Jurkat, Clone E6-1 (cell line): ENCODE measurements at regions not wholly inside any gene's neighbourhood (a gene's known extent, or its start where the extent isn't known, plus 50 kb on each side); places are given as distances from the start of the nearest gene placed in this dataset.

Experiments
- DNase-seq: peaks from one replicate; pipeline ENCODE4 v3.0.0-alpha.2; 2011; ENCODE audit warnings: low read depth, low spot score
- H3K4me3 ChIP-seq: 2 replicates; pipeline ENCODE4 v1.5.1; 2011; ENCODE audit warnings: mild to moderate bottlenecking, low read length, control low read depth, moderate library complexity

DNA sequence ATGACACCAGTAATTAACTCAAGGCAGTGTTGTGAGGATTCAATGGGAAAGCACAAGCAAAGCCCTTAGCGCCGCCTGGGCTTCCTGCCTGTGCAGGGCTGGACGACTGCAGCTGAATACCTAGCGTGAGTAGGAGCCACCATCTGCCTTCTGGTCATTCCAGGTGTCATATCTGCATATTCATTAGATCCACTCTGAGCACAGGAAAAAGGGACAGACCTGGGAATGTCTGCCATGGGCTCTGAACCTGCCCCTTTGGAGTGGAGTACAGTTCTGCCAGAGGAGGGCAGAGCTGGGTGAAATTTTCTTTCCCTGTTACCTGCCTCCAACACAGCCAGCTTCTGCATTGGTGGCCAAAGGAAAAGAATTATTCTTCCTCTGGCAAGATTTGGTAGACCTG, 298.8 kb downstream of the NSG2 start:
- H3K4me3 ChIP-seq = no peak overlapping the region
- no peak for DNase-seq

DNA sequence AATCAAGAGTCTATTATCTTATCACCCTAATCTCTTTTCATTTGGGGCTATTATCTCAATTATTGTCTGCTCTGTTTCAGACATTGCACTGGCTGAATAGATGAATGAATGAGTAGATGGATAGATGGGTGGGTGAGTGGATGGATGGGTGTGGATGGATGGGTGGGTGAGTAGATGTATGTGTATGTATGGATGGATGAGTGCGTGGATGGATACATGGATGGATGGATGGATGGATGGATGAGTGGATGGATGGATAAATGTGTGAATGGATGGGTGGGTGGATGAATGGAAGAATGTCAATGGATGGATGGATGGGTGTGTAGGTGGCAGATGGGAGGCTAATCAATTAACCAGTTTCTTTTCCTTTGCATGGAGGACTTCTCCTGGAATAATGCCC, 301.7 kb downstream of the NSG2 start:
- H3K4me3 ChIP-seq = no peak overlapping the region
- DNase-seq = no peak

DNA sequence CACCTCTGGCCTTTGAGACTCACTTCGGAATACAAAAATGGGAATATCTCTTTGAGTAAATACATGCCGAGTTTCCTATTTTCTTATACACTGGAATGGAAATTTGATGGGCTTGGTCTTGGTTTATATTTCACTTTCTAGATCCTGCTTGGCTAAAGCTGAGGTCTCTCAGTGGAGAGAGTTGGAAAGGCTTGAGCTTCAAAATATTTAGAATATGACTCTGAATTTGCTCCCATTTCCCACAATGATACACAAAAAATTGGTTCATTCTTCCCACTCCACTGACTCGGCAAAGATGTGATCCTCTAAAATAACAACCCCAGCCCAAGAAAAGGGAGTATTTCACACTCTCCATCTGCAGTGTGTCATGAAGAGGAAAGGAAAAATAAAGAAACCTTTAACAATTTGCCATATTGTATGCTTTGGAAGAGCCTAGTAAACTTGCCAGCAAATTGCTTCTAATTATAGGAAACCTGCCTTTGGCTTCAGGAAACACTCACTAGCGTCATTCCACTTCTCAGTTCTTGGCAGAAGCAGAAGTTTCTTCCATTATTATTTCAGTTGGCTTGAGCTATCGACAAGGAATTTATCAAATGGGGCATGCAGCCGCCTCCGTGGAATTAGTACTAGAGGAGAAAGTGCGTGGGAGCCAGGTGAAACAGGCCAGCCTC, 302.9 kb downstream of the NSG2 start:
- no peak overlapping the region for H3K4me3 ChIP-seq
- DNase-seq = no peak

DNA sequence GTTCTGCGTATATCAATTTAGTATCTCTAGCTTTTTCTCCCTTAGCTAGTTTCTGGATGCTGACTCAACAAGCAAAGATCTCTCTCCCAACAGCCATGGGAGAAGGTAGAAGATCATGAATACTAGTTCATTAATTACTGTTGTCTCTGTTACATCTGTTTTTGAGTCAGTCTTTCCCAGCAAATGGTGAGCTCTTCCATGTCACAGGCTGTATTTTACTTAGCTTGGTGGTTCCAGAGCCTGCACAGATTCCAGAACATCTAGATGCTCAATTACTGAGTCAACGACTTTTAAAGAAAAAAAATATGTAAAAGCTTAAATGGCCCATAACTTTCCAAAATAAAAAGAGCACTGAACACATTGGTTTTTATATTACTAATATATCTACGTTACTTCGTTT, 307.2 kb downstream of the NSG2 start:
- no peak overlapping the region for H3K4me3 ChIP-seq
- no peak for DNase-seq

DNA sequence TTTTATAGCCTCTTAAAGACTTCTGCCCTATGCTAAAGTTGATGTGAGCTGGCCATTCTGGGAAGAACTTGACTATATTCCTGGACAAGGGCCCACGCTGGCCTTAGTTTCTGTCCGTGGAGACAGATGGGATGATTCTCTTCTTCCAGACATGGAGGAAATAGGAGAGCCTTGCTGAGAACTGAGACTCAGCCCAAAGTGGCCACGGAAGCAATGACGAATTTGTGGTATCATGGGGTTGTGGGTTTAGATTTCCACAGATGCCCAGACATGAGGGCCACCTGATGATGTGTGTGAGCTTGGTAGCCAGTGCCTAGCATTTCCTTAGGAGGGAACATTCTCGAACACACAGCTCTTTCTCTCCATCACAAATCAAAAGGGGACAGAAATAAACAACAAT, 309.1 kb downstream of the NSG2 start:
- no peak overlapping the region for H3K4me3 ChIP-seq
- DNase-seq = no peak

DNA sequence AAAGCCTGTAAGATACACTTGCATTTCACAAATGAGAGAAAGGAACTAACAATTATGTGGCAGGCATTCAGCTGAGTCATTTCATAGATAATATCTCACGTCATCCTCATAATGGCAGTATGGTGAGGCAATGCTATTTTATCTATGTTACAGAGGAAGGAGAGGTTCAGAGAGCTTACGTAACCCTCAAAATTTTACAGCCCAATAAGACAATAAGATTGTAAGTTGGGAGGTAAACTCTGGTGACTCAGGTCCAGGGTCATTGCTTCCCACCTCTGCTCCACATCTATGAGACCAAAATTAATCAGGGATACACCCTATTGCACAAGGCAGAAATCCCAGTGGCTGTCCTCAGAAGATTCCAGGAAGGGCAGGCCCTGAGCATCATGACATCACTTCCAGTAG, 309.7 kb downstream of the NSG2 start:
- H3K4me3 ChIP-seq = no peak overlapping the region
- DNase-seq = no peak

DNA sequence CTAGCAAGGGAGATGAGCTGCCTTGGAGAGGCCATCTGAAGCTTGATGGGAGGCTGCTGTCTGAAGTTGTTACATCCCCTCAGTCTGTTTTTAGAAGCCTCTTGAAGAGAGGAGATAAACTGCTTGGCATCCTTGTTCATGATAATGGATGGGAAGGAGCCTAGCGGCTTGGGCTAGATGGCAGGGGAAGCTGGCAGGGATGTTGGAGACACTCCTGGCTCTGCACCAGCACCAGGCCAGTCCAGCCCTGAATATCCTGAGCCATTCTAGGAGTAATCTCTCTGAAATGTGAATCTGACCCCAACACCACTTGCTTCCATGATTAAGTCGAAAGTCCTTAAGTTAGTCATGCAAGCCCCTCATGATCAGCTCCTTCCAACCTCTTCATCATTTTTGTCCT, 310.5 kb downstream of the NSG2 start:
- no peak overlapping the region for H3K4me3 ChIP-seq
- DNase-seq = no peak

DNA sequence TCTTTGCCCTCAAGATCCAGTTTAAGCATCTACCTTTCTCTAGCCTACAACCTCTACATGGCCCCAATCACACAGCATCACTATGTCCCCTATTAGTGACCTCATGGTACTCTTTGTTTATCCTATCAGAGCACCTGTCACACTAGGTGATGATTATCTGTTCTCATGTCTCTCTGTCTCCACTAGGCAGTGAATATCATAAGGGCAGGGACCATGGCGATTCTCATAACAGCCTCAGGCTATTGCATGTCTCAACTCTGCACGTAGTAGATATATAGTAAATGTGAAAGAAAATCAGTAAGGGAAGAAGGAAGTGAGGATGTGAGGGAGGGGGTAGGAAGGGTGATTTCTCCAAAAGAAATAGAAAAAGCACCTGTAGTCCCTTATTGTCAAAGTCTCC, 311.0 kb downstream of the NSG2 start:
- DNase-seq = no peak
- H3K4me3 ChIP-seq = no peak overlapping the region

DNA sequence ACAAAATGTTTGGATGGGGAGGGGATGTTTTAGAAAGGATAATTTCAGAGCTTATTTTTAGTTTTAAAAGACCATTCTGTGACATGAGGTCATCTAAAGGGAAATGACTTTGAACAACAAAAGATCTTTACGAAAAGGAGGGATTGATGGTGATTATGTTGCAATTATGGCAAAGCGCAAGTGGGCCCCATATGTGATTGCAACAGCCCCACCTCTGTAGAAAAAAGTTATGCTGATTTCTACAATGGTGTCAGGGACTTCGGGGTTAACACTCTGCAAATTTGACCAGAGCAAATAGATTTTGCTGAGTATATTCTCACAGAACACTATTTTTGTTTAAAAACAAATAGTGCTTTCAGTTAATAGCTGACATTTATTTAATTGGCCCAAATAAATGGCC, 312.8 kb downstream of the NSG2 start:
- H3K4me3 ChIP-seq = no peak overlapping the region
- DNase-seq = no peak

DNA sequence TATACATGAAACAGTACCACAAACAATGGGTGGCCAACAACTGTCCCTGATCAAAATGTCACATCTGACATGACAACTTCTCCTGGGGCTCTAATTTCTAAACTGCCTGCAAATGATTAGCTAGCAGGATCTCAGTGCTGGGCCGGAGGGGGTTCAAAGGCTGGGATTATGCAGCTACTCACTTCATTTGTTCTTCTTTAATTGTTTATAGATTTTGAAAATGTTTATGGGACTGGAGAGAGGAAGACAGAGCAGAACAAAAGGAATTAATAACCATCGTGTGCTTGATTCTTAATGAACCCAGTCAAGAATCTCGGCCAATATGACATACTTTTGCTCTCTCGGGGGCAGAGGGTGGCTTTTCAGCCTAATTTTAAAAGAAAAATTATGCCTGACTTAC, 313.6 kb downstream of the NSG2 start:
- no peak for DNase-seq

DNA sequence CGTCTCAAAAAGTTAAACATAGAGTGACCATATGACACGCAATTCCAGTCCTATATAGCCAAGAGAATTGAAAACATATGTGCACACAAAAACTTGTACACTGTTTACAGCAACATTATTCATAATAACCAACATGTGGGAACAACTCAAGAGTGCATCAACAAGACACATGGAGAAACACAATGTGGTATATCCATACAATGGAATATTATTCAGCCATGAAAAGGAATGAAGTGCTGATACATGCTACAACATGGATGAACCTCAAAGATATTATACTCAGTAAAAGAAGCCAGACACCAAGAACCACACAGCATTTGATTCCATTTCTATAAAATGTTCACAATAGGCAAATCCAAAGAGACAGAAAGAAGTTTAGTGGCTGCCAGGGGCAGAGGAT, 317.0 kb downstream of the NSG2 start:
- H3K4me3 ChIP-seq = no peak overlapping the region

More for the DNA sequence above, 313.6 kb downstream of the NSG2 start:
- no peak overlapping the region for H3K4me3 ChIP-seq

DNA sequence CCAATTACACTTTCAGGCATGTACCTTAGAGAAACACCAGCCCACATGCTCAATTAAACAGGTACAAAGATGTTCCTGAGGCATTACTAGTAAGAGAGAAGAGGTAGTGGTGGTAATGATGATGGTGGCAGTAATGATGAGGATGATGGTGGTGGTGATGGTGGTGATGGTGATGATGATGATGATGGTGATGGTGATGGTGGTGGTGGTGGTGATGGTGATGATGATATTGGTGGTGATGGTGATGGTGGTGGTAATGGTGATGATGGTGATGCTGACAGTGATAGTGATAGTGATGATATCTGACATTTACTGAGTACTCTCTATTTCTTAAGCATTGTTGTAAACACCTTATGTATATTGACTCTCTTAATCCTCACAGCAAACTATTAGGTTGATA, 318.4 kb downstream of the NSG2 start:
- H3K4me3 ChIP-seq = no peak overlapping the region
- DNase-seq = no peak

More for the DNA sequence above, 317.0 kb downstream of the NSG2 start:
- DNase-seq = no peak

DNA sequence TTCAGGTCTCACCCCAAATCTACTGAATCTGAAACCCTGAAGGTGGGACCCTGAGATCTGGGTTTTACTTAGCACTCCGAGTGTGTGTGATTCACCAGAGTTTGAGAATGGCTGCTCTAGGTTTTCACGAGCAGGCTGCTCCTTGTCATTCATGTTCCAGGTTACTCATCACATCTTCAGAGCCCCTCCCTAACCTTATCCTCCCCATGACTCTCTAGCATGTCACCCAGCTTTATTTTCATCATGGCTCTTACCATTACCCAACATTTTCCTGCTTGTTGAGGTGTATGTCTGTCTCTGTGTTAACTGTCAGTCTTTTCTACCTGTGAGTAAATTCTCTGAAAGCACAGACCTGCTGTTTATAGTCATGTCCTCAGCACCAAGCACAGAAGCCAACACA, 319.2 kb downstream of the NSG2 start:
- H3K4me3 ChIP-seq = no peak overlapping the region
- no peak for DNase-seq

DNA sequence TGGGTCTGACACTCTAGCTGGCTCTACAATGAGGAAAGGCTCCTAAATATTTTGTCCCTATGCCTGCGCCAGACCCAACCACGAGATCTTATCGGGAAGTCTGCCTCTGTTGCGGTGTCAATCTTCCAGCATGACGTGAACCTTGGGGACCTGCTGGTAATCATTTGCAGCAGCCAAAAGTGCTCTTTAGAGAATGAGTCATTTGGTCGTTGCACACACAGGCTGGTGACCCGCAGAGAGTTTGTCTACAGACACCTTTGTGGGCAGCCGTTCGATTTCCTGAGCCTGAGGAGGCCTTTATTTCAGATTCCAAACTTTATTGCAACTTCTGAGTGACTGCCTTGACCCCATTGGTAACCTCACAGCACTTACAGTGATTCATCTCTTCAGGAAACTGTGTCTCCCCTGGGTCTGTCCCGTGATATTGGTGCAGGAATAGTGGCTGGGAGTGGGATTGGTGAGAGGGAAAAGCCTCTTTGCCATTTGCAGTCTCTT, 326.1 kb downstream of the NSG2 start:
- H3K4me3 ChIP-seq = no peak overlapping the region
- DNase-seq = no peak

DNA sequence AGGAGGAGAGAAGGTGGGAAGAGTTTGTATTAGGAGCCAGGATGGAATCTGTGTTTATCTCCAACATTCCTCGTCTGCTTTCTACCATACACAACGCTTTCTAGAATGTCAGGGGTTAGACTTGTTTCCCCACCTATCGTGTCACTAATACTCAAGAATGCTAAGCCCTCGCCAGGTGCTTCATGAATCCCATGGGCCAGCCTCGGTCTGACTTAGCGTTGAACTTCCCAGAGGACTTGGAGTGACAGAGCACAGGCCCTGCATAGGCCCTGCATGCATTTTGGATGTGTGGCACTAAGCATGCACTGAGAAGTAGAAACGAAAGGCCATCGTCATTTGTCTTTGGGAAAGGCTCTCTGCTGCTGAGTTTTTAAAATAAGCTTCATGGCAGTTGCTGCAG, 328.7 kb downstream of the NSG2 start:
- no peak overlapping the region for H3K4me3 ChIP-seq
- DNase-seq = no peak

DNA sequence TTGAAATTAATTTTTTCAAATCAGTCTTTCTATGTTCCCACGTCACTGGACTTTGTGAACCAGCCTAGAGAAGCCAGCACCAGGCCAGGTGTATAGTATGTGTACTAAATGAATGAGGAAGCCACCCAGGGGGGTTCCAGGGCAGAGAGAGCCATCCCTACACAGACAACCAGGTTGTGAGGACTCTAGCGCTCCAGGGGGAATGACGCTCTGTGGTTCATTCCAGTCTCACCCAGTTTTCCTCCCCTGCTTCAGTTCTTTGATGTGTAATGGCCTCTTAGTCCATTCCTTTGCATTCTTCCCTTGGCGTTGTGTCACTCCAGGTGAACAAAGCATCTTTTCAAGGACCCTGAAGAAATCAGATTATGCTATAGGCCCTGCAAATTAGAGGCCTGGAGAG, 330.6 kb downstream of the NSG2 start:
- H3K4me3 ChIP-seq = no peak overlapping the region
- no peak for DNase-seq

DNA sequence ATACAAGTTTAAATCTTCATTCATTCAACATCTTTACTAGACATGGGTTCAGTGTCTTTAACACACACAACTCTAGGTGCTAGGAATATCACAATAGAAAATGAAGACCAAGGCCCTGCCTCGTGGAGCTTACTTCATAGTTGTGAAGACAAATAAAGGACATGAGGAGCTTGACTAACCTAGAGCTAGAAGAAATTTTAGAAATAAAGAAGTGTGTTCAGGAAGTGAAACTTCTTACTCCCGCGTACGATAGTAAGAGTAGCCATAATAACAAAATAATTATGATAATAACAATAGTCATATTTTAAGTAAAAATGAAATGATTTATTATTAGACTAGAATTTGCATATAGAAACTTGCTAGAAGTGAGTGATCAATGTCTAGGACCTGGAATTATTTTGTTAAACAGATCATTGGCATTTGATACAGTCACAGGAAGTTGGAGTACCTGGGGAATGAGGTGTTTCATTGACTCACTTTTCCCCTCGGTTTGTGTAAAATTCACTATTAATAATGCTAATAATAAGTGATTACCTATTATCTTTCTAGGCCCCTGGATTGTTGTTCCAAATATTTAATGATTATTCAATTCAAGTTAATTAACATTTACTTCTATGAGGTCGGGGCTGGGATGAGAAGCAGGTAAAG, 331.3 kb downstream of the NSG2 start:
- no peak for DNase-seq

DNA sequence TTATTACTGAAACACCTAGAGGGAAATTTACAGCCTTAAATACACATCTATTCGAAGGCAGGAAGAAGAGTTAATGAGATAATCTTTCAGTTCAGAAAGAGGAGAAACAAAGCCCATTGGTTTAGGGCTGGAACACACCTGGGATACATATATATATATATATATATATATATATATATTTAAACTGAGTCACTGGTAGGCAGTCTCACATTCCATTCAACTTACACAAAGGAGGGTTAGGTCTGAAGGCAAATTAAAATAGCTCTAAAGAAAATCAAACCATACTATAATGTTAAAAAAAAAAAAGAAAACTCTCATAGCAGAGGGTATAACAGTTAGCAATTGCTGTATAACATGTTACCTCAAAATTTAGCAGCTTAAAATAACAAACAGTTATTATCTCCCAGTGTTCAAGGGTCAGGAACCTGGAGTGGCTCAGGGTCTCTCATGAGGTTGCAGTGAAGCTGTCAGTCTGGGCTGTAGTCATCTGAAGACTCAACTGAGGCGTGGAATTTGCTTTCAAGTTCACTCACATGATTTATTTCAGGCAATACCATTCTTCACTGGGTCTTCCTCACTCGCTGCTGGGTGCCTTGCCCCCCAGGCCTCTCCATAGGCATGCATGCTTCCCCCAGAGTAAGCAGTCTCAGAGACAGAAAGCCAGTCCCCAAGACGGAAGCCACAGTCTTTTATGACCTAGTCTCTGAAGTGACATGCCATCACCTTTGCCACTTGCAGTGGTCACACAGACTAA, 332.8 kb downstream of the NSG2 start:
- DNase-seq = no peak
- no peak overlapping the region for H3K4me3 ChIP-seq

More for the DNA sequence above, 331.3 kb downstream of the NSG2 start:
- no peak overlapping the region for H3K4me3 ChIP-seq

DNA sequence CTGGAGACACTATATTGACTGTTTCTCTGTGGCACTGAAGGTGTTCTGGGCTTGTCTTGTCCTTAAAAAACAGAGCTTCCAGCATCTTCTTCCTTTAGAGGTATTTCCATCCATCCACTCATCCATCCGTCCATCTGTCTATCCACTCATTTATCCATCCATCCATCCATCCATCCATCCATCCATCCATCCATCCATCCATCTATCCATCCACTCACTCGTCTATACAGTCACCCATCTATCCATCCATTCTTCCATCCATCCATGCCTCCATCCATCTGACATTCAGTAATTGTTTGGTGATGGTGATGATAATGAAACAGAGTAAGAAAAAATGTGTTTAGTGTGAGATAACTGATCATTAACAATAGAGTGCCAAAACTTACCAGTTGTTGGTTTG, 334.8 kb downstream of the NSG2 start:
- no peak for DNase-seq
- no peak overlapping the region for H3K4me3 ChIP-seq

DNA sequence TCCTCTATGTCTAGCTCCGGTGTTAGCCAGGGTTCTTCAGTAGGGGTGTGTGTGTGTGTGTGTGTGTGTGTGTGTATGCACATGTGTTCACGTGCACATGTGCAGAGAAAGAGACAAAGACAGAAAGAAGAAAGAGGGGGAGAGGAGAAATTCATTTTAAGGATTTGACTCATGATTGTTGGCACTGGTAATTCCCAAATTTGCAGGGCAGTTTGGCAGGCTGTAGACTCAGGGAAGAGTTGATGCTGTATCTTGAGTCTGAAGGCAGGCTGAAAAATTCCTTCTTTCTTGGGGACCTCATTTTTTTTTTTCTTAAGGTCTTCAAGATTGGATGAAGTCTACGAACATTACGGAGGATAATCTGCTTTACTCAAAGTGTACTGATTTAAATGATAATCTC, 335.7 kb downstream of the NSG2 start:
- DNase-seq = no peak

More for the DNA sequence above, 335.7 kb downstream of the NSG2 start:
- H3K4me3 ChIP-seq = no peak overlapping the region
